ENCODE measurements at regions not wholly inside any gene's neighbourhood (a gene's known extent, or its start where the extent isn't known, plus 50 kb on each side); places are given as distances from the start of the nearest gene placed in this dataset.

GRCh38 chr4:30341731-30342130, 378.4 kb upstream of the PCDH7 start:
- TF ChIP-seq CREB1 (CRISPR knock-in tag; IDR thresholded peaks at IDR 0.05; ENCODE audit: low read depth) = no peak
- TF ChIP-seq, protein P1, sequence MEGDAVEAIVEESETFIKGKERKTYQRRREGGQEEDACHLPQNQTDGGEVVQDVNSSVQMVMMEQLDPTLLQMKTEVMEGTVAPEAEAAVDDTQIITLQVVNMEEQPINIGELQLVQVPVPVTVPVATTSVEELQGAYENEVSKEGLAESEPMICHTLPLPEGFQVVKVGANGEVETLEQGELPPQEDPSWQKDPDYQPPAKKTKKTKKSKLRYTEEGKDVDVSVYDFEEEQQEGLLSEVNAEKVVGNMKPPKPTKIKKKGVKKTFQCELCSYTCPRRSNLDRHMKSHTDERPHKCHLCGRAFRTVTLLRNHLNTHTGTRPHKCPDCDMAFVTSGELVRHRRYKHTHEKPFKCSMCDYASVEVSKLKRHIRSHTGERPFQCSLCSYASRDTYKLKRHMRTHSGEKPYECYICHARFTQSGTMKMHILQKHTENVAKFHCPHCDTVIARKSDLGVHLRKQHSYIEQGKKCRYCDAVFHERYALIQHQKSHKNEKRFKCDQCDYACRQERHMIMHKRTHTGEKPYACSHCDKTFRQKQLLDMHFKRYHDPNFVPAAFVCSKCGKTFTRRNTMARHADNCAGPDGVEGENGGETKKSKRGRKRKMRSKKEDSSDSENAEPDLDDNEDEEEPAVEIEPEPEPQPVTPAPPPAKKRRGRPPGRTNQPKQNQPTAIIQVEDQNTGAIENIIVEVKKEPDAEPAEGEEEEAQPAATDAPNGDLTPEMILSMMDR (conservative IDR thresholded peaks at IDR 0.05; ENCODE audit: low read depth in 2 of 2) = no peak
- no peak for TF ChIP-seq JUNB (IDR thresholded peaks at IDR 0.05; ENCODE audit: unreplicated experiment)
- TF ChIP-seq POLR2AphosphoS5 (IDR thresholded peaks at IDR 0.05; ENCODE audit: low read depth) = no peak
